ENCODE measurements at regions not wholly inside any gene's neighbourhood (a gene's known extent, or its start where the extent isn't known, plus 50 kb on each side); places are given as distances from the start of the nearest gene placed in this dataset.
"Not testable (repeated sequence)": the region's sequence is repeated elsewhere in the genome, so short reads cannot be mapped to it uniquely, and the experiment has no call there.

DNA sequence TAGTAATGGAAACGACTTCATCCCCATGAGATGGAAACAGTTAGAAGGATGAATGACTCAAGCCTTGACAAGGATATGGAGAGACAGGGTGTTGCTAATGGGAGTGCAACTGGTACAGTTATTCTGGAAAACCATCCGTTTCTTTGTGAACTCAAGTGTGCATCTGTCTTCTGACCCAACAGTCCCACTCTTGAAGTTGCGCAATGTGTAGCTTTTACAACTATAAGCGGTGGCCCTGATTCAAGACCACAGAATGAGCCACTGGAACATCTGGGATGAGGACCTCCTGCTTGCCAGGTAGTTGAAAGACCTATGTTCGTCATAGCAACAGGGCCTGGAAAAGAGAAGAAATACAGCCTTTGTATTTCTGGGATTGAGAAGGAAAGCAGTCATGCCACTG lies 115.8 kb upstream of the GMDS start:
- DNase-seq = no peak

DNA sequence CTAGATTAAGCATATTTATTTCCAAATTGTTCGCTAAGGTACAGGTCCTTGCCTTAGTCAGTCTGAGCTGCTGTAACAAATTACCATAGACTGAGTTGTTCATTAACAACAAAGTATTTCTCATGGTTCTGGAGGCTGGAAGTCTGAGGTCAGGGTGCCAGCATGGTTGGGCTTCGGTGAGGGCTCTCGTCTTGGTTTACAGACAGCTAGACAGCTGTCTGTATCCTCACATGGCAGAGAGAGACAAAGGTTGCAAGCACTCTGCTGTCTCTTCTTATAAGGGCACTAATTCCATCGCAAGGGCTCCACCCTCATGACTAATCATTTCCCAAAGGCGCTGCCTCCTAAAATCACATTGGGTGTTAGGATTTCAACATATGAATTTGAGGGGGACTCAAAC lies 115.3 kb upstream of the GMDS start:
- DNase-seq = no peak

DNA sequence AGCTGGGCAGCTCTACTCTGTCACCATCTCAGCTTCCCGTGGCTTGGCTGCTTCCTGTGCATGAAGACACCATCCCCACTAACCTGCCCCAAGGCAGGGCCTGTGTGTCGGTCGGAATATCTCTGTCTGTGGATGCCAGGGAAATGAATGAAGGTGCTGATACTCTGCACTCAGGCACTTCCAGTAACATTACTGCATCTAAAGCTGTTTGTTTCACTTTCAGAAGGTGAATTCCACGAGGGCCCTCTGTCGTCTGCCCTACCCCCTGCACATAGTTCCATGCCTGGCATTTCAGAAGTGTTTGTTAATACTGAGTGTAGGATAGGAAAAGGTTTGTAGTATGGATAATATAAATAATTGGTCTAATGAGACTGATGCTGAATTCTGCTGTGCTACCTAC lies 114.7 kb upstream of the GMDS start:
- no peak for DNase-seq

DNA sequence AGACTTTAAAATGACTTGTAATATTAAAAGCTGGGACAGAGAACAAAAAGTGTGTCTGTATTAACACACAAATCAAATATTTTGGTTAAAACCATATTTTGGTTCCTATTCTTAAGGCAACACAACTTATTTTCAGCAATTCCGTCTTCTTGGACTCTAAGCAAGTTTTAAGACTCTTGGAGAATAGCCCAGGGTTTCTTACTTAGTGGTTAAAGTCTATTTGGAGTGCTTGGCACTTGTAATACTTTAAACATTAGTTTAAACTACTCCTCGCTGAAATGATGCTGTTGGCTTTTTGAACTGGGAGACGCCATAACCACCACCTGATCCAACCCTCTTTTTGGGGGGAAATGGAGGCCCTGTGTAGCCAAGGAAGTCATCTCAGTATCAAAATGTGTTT lies 109.7 kb upstream of the GMDS start:
- no peak for DNase-seq

DNA sequence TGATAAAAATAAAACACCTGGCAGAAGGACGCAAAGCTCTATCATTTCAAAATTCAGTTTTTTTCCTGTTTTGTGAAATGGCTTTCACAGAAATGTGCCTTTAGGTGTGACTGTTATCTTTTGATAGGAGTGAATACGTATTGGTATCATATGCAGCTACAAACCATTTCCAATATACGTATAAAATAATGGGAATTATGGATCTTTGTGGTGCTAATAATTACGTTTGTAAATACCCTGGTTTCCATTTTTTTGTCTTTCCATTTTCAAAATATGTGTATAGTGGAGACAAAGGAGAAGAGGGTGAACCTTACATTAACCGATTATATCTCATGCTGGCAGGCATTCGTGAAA lies 108.7 kb upstream of the GMDS start:
- no peak for DNase-seq

DNA sequence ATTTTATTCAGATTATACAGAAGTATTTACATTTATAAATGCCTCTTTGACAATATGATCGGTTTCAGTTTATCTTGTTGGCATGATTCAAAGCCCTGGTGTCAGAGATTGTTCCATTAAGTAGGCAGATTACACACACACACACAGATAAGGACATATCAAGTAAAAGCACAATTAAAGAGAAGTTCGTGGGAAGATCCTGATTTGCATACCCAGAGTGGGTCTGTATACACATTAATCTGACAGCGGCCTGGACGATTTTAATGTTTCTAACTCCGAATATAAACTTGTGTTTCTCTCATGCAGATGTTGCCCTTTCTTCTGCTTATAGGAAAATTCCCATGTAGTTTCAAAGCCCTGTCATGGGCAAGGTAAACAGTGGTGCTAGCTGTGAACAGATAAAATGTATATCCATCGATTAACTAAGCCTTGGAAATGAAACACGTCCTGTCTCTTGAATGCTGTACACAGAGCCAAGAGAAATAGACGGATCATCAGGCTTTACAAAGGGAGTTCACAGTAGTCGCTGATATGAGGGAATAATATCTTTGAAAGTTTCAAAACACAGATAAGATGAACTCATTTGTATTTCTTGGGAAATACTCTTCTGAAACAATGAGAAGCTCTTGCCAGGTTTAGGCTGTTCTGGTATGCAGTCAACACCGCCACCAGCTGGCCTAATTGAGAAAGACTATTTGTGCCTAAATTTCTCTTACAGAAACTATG lies 108.2 kb upstream of the GMDS start:
- peak; percentile 0 for DNase-seq

DNA sequence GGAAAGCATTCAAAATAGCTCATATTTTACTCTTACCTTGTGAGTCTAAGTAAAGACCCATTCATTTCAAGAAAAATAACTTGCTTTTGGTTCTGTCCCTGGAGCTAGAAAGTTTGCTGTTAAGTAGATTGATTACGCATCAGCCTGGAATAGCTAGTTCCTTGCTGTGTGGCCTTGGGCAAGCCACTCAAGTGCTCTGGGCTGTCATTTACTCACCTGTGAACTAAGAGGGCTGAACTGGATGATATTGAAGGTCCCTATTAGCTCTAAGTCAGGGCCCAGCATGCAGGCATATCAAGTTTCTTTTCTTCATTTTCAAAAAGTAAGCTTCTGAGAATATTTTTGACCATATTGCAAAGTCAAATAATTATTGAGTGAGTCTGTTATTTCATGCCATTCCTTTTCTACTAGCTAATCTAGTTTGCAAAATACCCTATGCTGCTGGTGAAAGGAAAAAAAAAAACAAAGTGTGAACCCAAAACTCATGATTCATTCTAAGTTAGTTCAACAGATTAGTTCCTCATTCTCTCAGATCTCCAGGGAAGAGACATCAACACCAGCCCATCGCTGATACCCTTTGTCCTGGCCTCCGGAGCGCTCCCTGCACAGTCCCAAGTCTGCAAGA lies 106.5 kb upstream of the GMDS start:
- DNase-seq = no peak

DNA sequence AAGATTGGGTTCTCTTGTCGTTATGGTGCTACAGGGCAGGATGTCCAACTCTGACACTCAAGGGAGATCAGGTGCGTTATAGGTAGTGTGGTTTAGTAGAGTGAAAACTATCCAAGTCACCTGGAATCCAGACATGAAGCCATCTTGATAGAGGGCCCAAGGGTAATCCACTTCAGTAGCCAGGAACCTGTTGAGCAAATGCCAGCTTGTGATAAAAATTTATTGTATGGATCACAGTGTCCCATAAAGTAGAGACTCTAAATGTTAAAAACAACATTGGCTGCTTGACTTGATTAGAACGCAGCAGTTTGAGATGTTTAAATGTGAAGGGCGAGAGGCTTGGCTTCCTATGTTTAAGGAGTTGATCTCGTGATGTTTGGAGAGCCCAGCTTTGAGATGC lies 105.7 kb upstream of the GMDS start:
- no peak for DNase-seq

DNA sequence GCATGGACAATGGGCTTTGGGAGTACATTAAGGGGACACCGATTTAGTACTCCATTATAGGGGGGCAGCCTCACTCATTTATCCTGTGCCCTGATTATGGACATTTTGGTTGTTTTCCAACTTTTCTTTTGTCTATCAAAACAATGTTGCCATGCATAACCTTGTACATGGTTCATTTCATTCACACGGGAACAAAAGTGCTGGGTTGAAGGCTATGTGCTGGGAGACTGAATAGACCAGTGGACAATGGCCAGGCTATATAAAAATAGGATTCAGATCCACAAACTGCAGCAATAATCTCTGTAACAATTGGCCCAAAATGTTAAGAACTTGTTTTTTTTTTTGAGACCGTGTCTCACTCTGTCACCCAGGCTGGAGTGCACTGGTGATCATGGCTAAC lies 100.7 kb upstream of the GMDS start:
- DNase-seq = no peak

DNA sequence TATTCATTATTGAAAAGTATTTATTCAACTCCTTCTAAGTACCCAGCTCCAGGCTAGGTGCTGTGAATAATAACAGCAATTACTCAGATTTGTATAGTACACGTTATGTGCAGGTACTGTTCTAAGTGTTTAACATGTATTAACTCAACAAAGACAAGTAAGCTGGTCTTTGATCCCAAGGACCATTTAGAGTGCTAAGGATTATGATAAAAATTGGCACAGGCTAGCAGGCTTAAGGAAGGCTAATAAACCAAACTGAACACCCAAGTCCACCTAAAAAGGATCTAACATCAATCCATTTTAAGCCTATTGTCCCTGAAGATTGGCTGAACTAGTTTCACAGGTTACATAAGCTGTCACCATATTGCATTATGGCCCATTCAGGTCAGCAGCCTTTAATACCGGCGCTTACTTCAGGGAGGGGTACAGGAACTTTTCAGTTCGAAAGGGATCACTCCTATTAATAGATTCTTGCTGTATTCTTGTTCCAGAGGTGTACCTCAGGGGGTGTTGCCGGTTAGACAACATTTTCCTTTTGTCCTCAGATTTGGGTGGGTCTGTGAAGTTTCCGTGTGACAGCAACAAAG lies 99.0 kb upstream of the GMDS start:
- no peak for DNase-seq

DNA sequence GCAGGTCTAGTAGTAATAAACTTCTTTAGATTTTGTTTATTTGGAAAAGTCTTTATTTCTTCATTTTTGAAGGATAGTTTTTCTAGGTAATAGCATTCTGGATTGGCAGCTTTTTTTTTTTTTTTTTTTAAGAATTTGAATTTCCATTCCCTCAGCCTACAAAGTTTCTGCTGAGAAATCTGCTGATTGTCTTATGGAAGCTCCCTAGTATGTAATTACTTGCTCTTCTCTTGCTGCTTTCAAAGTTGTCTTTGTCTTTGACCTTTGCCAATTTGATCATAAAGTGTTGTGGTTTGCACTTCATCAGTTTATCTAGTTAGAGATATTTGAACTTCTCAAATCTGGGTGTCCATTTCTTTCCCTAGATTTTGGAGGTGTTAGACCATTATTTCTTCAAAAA lies 82.2 kb upstream of the GMDS start:
- DNase-seq = no peak

DNA sequence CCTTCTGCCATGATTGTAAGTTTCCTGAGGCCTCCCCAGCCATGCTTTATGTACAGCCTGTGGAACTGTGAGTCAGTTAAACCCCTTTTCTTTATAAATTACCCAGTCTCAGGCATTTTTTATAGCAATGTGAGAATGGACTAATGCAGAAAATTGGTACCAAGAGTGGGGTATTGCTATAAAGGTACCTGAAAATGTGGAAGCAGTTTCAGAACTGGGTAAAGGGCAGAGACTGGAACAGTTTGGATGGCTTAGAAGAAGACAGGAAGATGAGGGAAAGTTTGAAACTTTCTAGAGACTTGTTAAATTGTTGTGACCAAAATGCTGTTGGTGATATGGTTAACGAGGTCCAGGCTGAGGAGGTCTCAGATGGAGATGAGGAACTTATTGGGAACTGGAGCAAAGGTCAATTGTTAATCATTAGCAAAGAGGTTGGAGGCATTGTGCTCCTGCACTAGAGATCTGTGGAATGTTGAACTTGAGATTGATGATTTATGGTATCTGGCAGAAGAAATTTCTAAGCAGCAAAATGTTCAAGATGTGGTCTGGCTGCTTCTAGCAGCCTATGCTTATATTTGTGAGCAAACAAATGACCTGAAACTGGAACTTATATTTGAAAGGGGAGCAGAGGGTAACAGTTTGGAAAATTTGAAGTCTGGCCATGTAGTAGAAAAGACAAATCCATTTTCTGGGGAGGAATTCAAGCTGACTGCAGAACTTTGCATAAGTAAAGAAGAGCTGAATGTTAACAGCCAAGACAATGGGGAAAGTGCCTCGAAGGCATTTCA lies 79.0 kb upstream of the GMDS start:
- no peak for DNase-seq

DNA sequence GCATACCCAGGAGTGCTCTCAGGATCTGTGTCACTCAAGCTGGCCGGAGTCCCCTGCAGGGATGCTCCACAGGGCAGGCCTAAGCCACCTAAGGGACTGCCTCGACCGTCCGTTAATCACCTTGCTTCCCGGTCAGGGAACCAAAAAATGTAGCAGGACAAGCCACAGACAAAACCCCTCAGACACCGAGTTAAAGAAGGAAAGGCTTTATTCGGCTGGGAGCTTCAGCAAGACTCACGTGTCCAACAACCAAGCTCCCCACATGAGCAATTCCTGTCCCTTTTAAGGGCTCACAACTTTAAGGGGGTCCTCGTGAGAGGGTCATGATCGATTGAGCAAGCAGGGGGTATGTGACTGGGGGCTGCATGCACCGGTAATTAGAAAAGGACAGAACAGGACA lies 72.1 kb upstream of the GMDS start:
- not testable (repeated sequence) for DNase-seq

DNA sequence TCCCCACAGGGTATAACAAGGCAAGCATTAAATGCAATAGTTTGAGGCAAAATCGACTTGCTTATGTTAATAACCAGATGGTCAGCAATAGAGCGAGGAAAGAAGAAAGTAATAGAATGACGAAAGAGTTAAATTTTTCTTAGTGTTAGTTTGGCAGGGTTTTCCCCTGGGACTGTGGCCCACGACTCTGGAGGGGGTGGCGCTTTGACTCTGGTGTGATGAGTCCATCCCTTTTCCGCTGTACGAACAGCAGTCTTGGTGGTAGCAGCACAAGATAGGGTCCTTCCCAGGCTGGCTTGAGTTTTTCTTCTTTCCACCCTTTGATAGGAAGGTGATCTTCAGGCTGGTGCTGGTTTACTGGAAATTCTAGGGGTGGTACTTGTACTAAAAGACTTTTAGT lies 69.2 kb upstream of the GMDS start:
- DNase-seq = no peak

DNA sequence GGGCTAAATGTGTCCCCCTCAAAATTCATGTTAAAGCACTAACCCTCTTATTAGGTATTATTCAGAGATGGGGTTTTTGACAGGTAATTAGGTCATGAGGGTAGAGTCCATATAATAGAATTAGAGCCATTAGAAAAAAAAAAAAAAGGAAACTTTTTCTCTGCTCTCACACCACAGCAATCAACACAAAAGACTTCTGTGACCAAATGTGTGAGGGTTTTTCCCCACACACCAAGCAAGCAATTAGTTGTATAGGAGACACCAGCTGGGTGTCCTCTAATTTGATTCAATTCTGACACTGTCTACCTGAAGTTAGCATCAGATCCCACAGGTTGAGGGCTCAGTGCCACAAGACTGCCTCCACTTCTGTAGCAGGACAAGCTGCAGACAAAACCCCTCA lies 64.6 kb upstream of the GMDS start:
- DNase-seq = no peak

DNA sequence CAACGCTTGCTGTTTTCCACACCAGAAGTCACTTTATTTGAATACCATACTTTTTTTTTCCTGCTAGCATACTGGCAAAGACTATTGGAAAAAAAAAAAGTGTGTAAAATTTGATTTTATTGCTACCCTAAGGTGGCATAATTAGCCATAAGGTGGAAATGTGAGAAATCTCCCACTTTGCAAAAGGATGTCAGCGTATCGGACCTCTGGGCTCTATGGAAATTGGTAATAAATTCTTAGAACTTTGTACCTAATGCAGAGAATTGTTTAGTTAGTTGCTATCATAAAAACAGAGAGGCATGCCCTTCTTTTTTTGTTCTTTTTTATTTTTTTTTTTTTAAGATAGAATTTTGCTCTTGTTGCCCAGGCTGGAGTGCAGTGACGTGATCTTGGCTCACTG lies 63.7 kb upstream of the GMDS start:
- DNase-seq = no peak

DNA sequence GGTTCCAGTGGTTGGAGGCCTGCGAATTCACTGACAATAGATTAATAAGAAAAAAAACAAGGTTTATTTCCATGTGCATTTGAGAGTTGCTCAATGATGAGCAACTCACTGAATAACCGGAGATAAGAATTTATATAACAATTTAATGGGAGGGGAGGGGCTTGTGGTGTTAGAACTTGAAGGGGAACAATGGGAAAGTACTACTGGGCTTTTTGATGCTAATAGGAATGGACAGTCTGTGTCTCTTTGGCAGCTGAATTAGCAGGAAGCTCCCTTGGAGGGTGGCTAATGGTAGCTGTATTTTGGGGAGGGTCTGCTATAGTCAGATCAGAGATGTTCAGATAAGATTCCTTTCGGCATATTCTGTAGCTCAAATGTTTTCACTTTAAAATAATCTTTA lies 62.4 kb upstream of the GMDS start:
- no peak for DNase-seq

DNA sequence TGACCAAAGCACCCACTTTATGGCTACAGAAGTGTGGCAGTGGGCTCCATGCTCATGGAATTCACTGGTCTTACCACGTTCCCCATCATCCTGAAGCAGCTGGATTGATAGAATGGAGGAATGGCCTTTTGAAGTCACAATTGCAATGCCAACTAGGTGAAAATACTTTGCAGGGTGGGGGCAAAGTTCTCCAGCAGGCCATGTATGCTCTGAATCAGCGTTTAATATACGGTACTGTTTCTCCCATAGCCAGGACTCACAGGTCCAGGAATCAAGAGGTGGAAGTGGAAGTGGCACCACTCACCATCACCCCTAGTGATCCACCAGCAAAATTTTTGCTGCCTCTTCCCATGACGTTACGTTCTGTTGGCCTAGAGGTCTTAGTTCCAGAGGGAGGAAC lies 60.5 kb upstream of the GMDS start:
- no peak for DNase-seq

DNA sequence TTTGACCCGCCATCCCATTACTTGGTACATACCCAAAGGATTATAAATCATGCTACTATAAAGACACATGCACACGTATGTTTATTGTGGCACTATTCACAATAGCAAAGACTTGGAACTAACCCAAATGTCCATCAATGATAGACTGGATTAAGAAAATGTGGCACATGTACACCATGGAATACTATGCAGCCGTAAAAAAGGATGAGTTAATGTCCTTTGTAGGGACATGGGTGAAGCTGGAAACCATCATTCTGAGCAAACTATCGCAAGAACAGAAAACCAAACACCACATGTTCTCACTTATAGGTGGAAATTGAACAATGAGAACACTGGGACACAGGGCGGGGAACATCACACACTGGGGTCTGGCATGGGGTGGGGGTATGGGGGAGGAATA lies 57.1 kb upstream of the GMDS start:
- DNase-seq = not testable (repeated sequence)

DNA sequence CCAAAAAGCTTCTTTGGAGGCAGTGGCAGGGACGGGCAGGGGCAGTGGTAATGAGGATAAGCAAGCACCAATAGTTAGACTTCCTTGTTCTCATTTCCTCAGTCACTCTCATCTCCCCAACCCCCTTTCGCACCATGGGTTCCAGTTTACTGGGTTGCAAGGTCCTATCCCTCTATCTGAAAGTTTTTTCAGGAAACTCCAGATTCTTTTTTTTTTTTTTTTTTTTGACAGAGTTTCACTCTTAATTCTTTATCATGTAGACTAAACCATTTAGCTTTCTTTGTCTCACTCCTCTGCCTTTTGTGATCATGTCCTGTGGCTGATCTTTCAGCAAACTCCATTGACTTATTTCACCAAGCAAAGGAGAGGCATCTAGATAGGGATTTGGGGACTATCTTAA lies 51.4 kb upstream of the GMDS start:
- DNase-seq = no peak

Data from NCI-H1092 (cell line).